GM19025 (cell line): ENCODE measurements at regions not wholly inside any gene's neighbourhood (a gene's known extent, or its start where the extent isn't known, plus 50 kb on each side); places are given as distances from the start of the nearest gene placed in this dataset.

Source experiments
- ATAC-seq: cut with Tn5 transposase; IDR thresholded peaks from one replicate; pipeline ENCODE4 v1.9.1; 2021; ENCODE audit warnings: mild to moderate bottlenecking, low read depth, moderate library complexity; ENCODE audit not compliant: unreplicated experiment

GRCh38 chr2:37532503-37532902, 138.9 kb downstream of the CDC42EP3 start:
- ATAC-seq: no peak

GRCh38 chr2:37537316-37537715, 134.1 kb downstream of the CDC42EP3 start:
- no peak for ATAC-seq

- no peak for ATAC-seq
Measured at GRCh38 chr2:37541516-37541915, 129.9 kb downstream of the CDC42EP3 start.

- no peak for ATAC-seq
Measured at GRCh38 chr2:37543999-37544557, 127.4 kb downstream of the CDC42EP3 start.

GRCh38 chr2:37544591-37545031, 126.8 kb downstream of the CDC42EP3 start:
- no peak for ATAC-seq

- ATAC-seq: peak; percentile 57
Measured at GRCh38 chr2:37549598-37549997, 121.8 kb downstream of the CDC42EP3 start.

- no peak for ATAC-seq
Measured at GRCh38 chr2:37550190-37550589, 121.3 kb downstream of the CDC42EP3 start.

- no peak for ATAC-seq
Measured at GRCh38 chr2:37551783-37552182, 119.7 kb downstream of the CDC42EP3 start.

GRCh38 chr2:37552339-37552738, 119.1 kb downstream of the CDC42EP3 start:
- no peak for ATAC-seq

- no peak for ATAC-seq
Measured at GRCh38 chr2:37553411-37554154, 117.9 kb downstream of the CDC42EP3 start.

GRCh38 chr2:37554155-37554510, 117.3 kb downstream of the CDC42EP3 start:
- no peak for ATAC-seq

- ATAC-seq: no peak
Measured at GRCh38 chr2:37554687-37555086, 116.8 kb downstream of the CDC42EP3 start.

- peak; percentile 55 for ATAC-seq
Measured at GRCh38 chr2:37555457-37555856, 116.0 kb downstream of the CDC42EP3 start.

GRCh38 chr2:37556256-37556655, 115.2 kb downstream of the CDC42EP3 start:
- no peak for ATAC-seq

GRCh38 chr2:37558623-37559022, 112.8 kb downstream of the CDC42EP3 start:
- peak; percentile 69 for ATAC-seq

GRCh38 chr2:37560241-37560848, 111.1 kb downstream of the CDC42EP3 start:
- ATAC-seq: no peak

- no peak for ATAC-seq
Measured at GRCh38 chr2:37560863-37561614, 110.4 kb downstream of the CDC42EP3 start.

- peak; percentile 56 for ATAC-seq
Measured at GRCh38 chr2:37561615-37562569, 109.5 kb downstream of the CDC42EP3 start.

GRCh38 chr2:37563375-37564015, 107.9 kb downstream of the CDC42EP3 start:
- no peak for ATAC-seq

GRCh38 chr2:37564356-37564755, 107.1 kb downstream of the CDC42EP3 start:
- ATAC-seq: no peak
